ENCODE measurements at regions not wholly inside any gene's neighbourhood (a gene's known extent, or its start where the extent isn't known, plus 50 kb on each side); places are given as distances from the start of the nearest gene placed in this dataset.

- no peak for DNase-seq
Measured at GRCh38 chr3:57009802-57010201, 50.7 kb upstream of the SPATA12 start.

- no peak for DNase-seq
Measured at GRCh38 chr3:57009367-57009766, 51.1 kb upstream of the SPATA12 start.

GRCh38 chr3:57007521-57008460, 52.7 kb upstream of the SPATA12 start:
- peak; percentile 63 for DNase-seq

GRCh38 chr3:57006949-57007419, 53.5 kb upstream of the SPATA12 start:
- no peak for DNase-seq

- DNase-seq = no peak
Measured at GRCh38 chr3:57006179-57006657, 54.2 kb upstream of the SPATA12 start.

- no peak for DNase-seq
Measured at GRCh38 chr3:57004229-57004628, 56.2 kb upstream of the SPATA12 start.

GRCh38 chr3:57003676-57004075, 56.8 kb upstream of the SPATA12 start:
- DNase-seq = no peak

GRCh38 chr3:57001356-57001755, 59.1 kb upstream of the SPATA12 start:
- no peak for DNase-seq

GRCh38 chr3:57000012-57000411, 60.5 kb upstream of the SPATA12 start:
- DNase-seq = no peak

- DNase-seq = no peak
Measured at GRCh38 chr3:56999547-56999946, 60.9 kb upstream of the SPATA12 start.

GRCh38 chr3:56998076-56998529, 62.4 kb upstream of the SPATA12 start:
- no peak for DNase-seq

GRCh38 chr3:56997675-56998074, 62.8 kb upstream of the SPATA12 start:
- DNase-seq = no peak

- no peak for DNase-seq
Measured at GRCh38 chr3:56997041-56997440, 63.4 kb upstream of the SPATA12 start.

- no peak for DNase-seq
Measured at GRCh38 chr3:56994391-56994790, 66.1 kb upstream of the SPATA12 start.

GRCh38 chr3:56990641-56991015, 69.8 kb upstream of the SPATA12 start:
- DNase-seq = no peak

- no peak for DNase-seq
Measured at GRCh38 chr3:56989977-56990640, 70.4 kb upstream of the SPATA12 start.

- no peak for DNase-seq
Measured at GRCh38 chr3:56989169-56989976, 71.1 kb upstream of the SPATA12 start.

- peak; percentile 88 for DNase-seq
Measured at GRCh38 chr3:56988458-56989168, 71.9 kb upstream of the SPATA12 start.

- DNase-seq = no peak
Measured at GRCh38 chr3:56987238-56987895, 73.1 kb upstream of the SPATA12 start.

GRCh38 chr3:56986347-56986746, 74.1 kb upstream of the SPATA12 start:
- no peak for DNase-seq

GRCh38 chr3:56985878-56986277, 74.6 kb upstream of the SPATA12 start:
- peak; percentile 33 for DNase-seq

GRCh38 chr3:56985460-56985859, 75.0 kb upstream of the SPATA12 start:
- no peak for DNase-seq
